ENCODE measurements at regions not wholly inside any gene's neighbourhood (a gene's known extent, or its start where the extent isn't known, plus 50 kb on each side); places are given as distances from the start of the nearest gene placed in this dataset.

DNA sequence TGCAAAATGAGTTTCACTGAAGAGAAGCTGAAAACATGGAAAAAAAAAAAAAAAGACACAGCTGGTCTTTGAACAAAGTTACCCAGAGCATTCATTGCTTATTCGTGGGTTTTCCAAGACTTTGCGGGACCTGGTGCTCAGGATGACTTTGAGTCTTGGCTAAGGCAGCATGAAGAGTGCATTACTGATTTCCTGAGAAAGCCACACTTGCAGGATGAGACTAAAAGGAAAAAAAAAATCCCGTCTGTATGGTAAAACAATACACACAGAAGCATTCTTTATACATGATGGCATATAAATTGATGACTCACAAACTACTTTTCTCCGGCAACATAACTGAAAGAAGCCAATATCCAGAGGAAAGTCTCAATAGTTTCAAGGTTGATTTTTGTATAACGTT lies 195.4 kb downstream of the SPP2 start:
- TF ChIP-seq, protein P1, sequence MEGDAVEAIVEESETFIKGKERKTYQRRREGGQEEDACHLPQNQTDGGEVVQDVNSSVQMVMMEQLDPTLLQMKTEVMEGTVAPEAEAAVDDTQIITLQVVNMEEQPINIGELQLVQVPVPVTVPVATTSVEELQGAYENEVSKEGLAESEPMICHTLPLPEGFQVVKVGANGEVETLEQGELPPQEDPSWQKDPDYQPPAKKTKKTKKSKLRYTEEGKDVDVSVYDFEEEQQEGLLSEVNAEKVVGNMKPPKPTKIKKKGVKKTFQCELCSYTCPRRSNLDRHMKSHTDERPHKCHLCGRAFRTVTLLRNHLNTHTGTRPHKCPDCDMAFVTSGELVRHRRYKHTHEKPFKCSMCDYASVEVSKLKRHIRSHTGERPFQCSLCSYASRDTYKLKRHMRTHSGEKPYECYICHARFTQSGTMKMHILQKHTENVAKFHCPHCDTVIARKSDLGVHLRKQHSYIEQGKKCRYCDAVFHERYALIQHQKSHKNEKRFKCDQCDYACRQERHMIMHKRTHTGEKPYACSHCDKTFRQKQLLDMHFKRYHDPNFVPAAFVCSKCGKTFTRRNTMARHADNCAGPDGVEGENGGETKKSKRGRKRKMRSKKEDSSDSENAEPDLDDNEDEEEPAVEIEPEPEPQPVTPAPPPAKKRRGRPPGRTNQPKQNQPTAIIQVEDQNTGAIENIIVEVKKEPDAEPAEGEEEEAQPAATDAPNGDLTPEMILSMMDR (IDR thresholded peaks at IDR 0.05; ENCODE audit: poor library complexity, severe bottlenecking), result no peak
- TF ChIP-seq MXI1 (conservative IDR thresholded peaks at IDR 0.05; ENCODE audit: poor library complexity, severe bottlenecking) (no peak), POLR2AphosphoS5 (IDR thresholded peaks at IDR 0.05) (no peak), EP300 (conservative IDR thresholded peaks at IDR 0.05; ENCODE audit: poor library complexity, severe bottlenecking) (no peak), SMC3 (conservative IDR thresholded peaks at IDR 0.05; ENCODE audit: poor library complexity) (no peak), EZH2 (IDR thresholded peaks at IDR 0.05; ENCODE audit: borderline replicate concordance, insufficient read depth, low read length, poor library complexity, severe bottlenecking) (no peak)
- TF ChIP-seq, protein P2, sequence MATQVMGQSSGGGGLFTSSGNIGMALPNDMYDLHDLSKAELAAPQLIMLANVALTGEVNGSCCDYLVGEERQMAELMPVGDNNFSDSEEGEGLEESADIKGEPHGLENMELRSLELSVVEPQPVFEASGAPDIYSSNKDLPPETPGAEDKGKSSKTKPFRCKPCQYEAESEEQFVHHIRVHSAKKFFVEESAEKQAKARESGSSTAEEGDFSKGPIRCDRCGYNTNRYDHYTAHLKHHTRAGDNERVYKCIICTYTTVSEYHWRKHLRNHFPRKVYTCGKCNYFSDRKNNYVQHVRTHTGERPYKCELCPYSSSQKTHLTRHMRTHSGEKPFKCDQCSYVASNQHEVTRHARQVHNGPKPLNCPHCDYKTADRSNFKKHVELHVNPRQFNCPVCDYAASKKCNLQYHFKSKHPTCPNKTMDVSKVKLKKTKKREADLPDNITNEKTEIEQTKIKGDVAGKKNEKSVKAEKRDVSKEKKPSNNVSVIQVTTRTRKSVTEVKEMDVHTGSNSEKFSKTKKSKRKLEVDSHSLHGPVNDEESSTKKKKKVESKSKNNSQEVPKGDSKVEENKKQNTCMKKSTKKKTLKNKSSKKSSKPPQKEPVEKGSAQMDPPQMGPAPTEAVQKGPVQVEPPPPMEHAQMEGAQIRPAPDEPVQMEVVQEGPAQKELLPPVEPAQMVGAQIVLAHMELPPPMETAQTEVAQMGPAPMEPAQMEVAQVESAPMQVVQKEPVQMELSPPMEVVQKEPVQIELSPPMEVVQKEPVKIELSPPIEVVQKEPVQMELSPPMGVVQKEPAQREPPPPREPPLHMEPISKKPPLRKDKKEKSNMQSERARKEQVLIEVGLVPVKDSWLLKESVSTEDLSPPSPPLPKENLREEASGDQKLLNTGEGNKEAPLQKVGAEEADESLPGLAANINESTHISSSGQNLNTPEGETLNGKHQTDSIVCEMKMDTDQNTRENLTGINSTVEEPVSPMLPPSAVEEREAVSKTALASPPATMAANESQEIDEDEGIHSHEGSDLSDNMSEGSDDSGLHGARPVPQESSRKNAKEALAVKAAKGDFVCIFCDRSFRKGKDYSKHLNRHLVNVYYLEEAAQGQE (IDR thresholded peaks at IDR 0.05; ENCODE audit: borderline replicate concordance), result no peak
